OCI-LY3 (cell line): ENCODE measurements at regions not wholly inside any gene's neighbourhood (a gene's known extent, or its start where the extent isn't known, plus 50 kb on each side); places are given as distances from the start of the nearest gene placed in this dataset.
A peak's percentile ranks its signal among the peaks of the same experiment; 100 is the strongest.

Experiments
- H2AFZ ChIP-seq: fragments of 200-600, 300-600 bp; shearing (Covaris generic); 2 replicates; pipeline ENCODE4 v1.6.0; 2014; ENCODE audit warnings: antibody characterized with exemption, low read depth, low read length
- H3K27ac ChIP-seq: fragments of 200-600, 300-600 bp; sonication (generic); 2 replicates; pipeline ENCODE4 v1.5.1; 2014; ENCODE audit warnings: mild to moderate bottlenecking, low read length, moderate library complexity, mixed read lengths
- H3K27me3 ChIP-seq: fragments of 200-600, 300-600 bp; sonication (generic); 2 replicates; pipeline ENCODE4 v1.6.1; 2014; ENCODE audit warnings: low read depth, low read length, mixed read lengths
- H3K36me3 ChIP-seq: fragments of 200-600, 300-600 bp; sonication (generic); replicated peaks from 2 replicates; pipeline ENCODE3; 2014; ENCODE audit warnings: low read depth, low read length, mixed read lengths
- H3K4me1 ChIP-seq: fragments of 300-600, 200-600 bp; sonication (generic); 2 replicates; pipeline ENCODE4 v1.6.1; 2014; ENCODE audit warnings: low read length, mixed read lengths
- H3K4me2 ChIP-seq: fragments of 200-600, 300-600 bp; sonication (generic); 2 replicates; pipeline ENCODE4 v1.6.1; 2014; ENCODE audit warnings: low read length, mixed read lengths
- H3K4me3 ChIP-seq: fragments of 300-600, 200-600 bp; sonication (generic); 2 replicates; pipeline ENCODE4 v1.5.1; 2014; ENCODE audit warnings: antibody characterized with exemption, mild to moderate bottlenecking, low read length, moderate library complexity
- H3K79me2 ChIP-seq: fragments of 300-600, 200-600 bp; shearing (Covaris generic); 2 replicates; pipeline ENCODE4 v1.6.1; 2014; ENCODE audit warnings: mild to moderate bottlenecking, low read length, mixed read lengths
- H3K9ac ChIP-seq: fragments of 300-600, 200-600 bp; shearing (Covaris generic); 2 replicates; pipeline ENCODE4 v1.6.0; 2014; ENCODE audit warnings: mild to moderate bottlenecking, low read length, moderate library complexity
- H3K9me3 ChIP-seq: fragments of 200-600, 300-600 bp; shearing (Covaris generic); 2 replicates; pipeline ENCODE4 v1.6.1; 2014; ENCODE audit warnings: low read length, mixed read lengths; ENCODE audit not compliant: insufficient read depth
- H4K20me1 ChIP-seq: fragments of 200-600, 300-600 bp; sonication (generic); 2 replicates; pipeline ENCODE4 v1.6.1; 2016; ENCODE audit warnings: low read length, mixed read lengths; ENCODE audit not compliant: insufficient read depth
- CTCF ChIP-seq: fragments of 200-600, 300-600 bp; sonication (generic); IDR thresholded peaks from 2 replicates; pipeline ENCODE4 v1.5.1; 2014; ENCODE audit warnings: antibody characterized with exemption, low read length, low read depth
- EZH2phosphoT487 ChIP-seq: fragments of 200-600 bp; shearing (Covaris generic); IDR thresholded peaks from 2 replicates; pipeline ENCODE4 v1.6.1; 2018; ENCODE audit warnings: antibody characterized with exemption, mixed run types, low read depth

- H3K9ac ChIP-seq = no peak overlapping the region
- H3K27ac ChIP-seq = no peak overlapping the region
- no peaks in the 10 kb centered on the region for H4K20me1 ChIP-seq
- H3K4me3 ChIP-seq = no peak overlapping the region
- no peaks in the 10 kb centered on the region for H3K36me3 ChIP-seq
- H3K79me2 ChIP-seq = no peaks in the 10 kb centered on the region
- no peak for TF ChIP-seq EZH2phosphoT487
- no peak for TF ChIP-seq CTCF
- H3K4me1 ChIP-seq = 0 out of 2 replicates have a peak, but pooled peaks cover 6% of the 10 kb centered on the region
- no peak overlapping the region for H2AFZ ChIP-seq
- H3K4me2 ChIP-seq = no peak overlapping the region
- no peaks in the 10 kb centered on the region for H3K9me3 ChIP-seq
- H3K27me3 ChIP-seq = no peaks in the 10 kb centered on the region
These were observed 1450.7 kb upstream of the TENM3 start for GRCh38 chr4:180792541-180792940.

- Histone ChIP-seq H3K4me1 (0 out of 2 replicates have a peak, but pooled peaks cover 6% of the 10 kb centered on the region), H4K20me1 (no peaks in the 10 kb centered on the region), H3K36me3 (no peaks in the 10 kb centered on the region), H3K27me3 (no peaks in the 10 kb centered on the region), H3K9ac (no peak overlapping the region), H2AFZ (peak overlapping the region; percentile 42; the same call in 1 of the 2 replicates), H3K27ac (no peak overlapping the region), H3K79me2 (no peaks in the 10 kb centered on the region), H3K4me3 (no peak overlapping the region), H3K4me2 (no peak overlapping the region), H3K9me3 (no peaks in the 10 kb centered on the region)
- TF ChIP-seq EZH2phosphoT487 (no peak), CTCF (no peak)
These were observed 1448.9 kb upstream of the TENM3 start for GRCh38 chr4:180794333-180794732.

- TF ChIP-seq EZH2phosphoT487 (no peak), CTCF (no peak)
- no peak overlapping the region for H3K4me3 ChIP-seq
- H3K4me1 ChIP-seq = 0 out of 2 replicates have a peak, but pooled peaks cover 6% of the 10 kb centered on the region
- no peaks in the 10 kb centered on the region for H4K20me1 ChIP-seq
- H3K9ac ChIP-seq = no peak overlapping the region
- H3K9me3 ChIP-seq = no peaks in the 10 kb centered on the region
- H2AFZ ChIP-seq = no peak overlapping the region
- H3K36me3 ChIP-seq = no peaks in the 10 kb centered on the region
- H3K27ac ChIP-seq = no peak overlapping the region
- H3K4me2 ChIP-seq = no peak overlapping the region
- H3K79me2 ChIP-seq = no peaks in the 10 kb centered on the region
- no peaks in the 10 kb centered on the region for H3K27me3 ChIP-seq
These were observed 1445.1 kb upstream of the TENM3 start for GRCh38 chr4:180798036-180798577.

- no peaks in the 10 kb centered on the region for H3K9me3 ChIP-seq
- no peaks in the 10 kb centered on the region for H3K4me1 ChIP-seq
- H3K27me3 ChIP-seq = no peaks in the 10 kb centered on the region
- TF ChIP-seq CTCF (no peak), EZH2phosphoT487 (no peak)
- no peak overlapping the region for H3K4me3 ChIP-seq
- no peak overlapping the region; the same call in 1 of the 2 replicates for H3K4me2 ChIP-seq
- no peaks in the 10 kb centered on the region for H3K36me3 ChIP-seq
- no peaks in the 10 kb centered on the region for H4K20me1 ChIP-seq
- H3K9ac ChIP-seq = no peak overlapping the region
- H2AFZ ChIP-seq = 0 out of 2 replicates have a peak overlapping the region, but pooled peaks have one; percentile 2
- no peaks in the 10 kb centered on the region for H3K79me2 ChIP-seq
- H3K27ac ChIP-seq = no peak overlapping the region
These were observed 1443.4 kb upstream of the TENM3 start for GRCh38 chr4:180799798-180800197.
